PC-9 (cell line): ENCODE measurements at regions not wholly inside any gene's neighbourhood (a gene's known extent, or its start where the extent isn't known, plus 50 kb on each side); places are given as distances from the start of the nearest gene placed in this dataset.

Experiments used
- BruUV-seq: library from RNA; stranded (reverse); fragments of 400-500 nt; replicated peaks from 2 replicates; lab custom pipeline; 2021; lab: Mats Ljungman, UMichigan
- CTCF ChIA-PET: fragments of 300-600 bp; sonication (Branson Sonifier 250); formaldehyde crosslinking; loops from one replicate; lab custom pipeline; 2022; ENCODE audit warnings: antibody characterized with exemption; lab: Charles Lee
- POLR2A ChIA-PET: fragments of 300-600 bp; sonication (Branson Sonifier 250); formaldehyde crosslinking; loops from one replicate; lab custom pipeline; 2022; ENCODE audit warnings: antibody characterized with exemption; ENCODE audit not compliant: unreplicated experiment; lab: Charles Lee
- DNase-seq, 2 experiments: peaks; one replicate each; pipeline versions ENCODE4 v3.0.0 to v3.0.0-alpha.2; 2015 to 2022; ENCODE audit warnings: mixed read lengths in 1 of 2
- H2AFZ ChIP-seq: fragments of 200-600 bp; sonication (generic); 2 replicates; pipeline ENCODE4 v1.8.1; 2017; ENCODE audit warnings: antibody characterized with exemption
- H3F3A ChIP-seq: fragments of 200-600 bp; sonication (generic); 2 replicates; pipeline ENCODE4 v1.8.1; 2017; ENCODE audit warnings: antibody characterized with exemption, mild to moderate bottlenecking, low read depth; ENCODE audit not compliant: insufficient read depth
- H3K27ac ChIP-seq: fragments of 200-600 bp; sonication (generic); 2 replicates; pipeline ENCODE4 v1.6.1; 2016; ENCODE audit warnings: mixed run types
- H3K27me3 ChIP-seq: fragments of 200-600 bp; sonication (generic); 2 replicates; pipeline ENCODE4 v1.6.1; 2016; ENCODE audit warnings: low read depth, mixed run types; ENCODE audit not compliant: insufficient read depth
- H3K36me3 ChIP-seq: fragments of 200-600 bp; sonication (generic); 2 replicates; pipeline ENCODE4 v1.6.1; 2016; ENCODE audit warnings: low read depth, mixed run types
- H3K4me1 ChIP-seq: fragments of 200-600 bp; sonication (generic); replicated peaks from 2 replicates; pipeline ENCODE4 v1.6.1; 2016; ENCODE audit warnings: mixed run types; ENCODE audit not compliant: insufficient read depth
- H3K4me2 ChIP-seq: fragments of 200-600 bp; sonication (generic); 2 replicates; pipeline ENCODE4 v1.6.1; 2017; ENCODE audit warnings: mixed run types
- H3K4me3 ChIP-seq: fragments of 200-600 bp; sonication (generic); 2 replicates; pipeline ENCODE4 v1.6.1; 2016; ENCODE audit warnings: mixed run types
- H3K79me2 ChIP-seq: fragments of 200-600 bp; sonication (generic); 2 replicates; pipeline ENCODE4 v1.6.1; 2017; ENCODE audit warnings: low read depth, mixed run types
- H3K9me2 ChIP-seq: fragments of 200-600 bp; sonication (generic); 2 replicates; pipeline ENCODE4 v1.8.1; 2017; ENCODE audit warnings: mild to moderate bottlenecking; ENCODE audit not compliant: insufficient read depth
- H3K9me3 ChIP-seq: fragments of 200-600 bp; sonication (generic); 2 replicates; pipeline ENCODE4 v1.8.1; 2016; ENCODE audit warnings: low read depth; ENCODE audit not compliant: insufficient read depth
- H4K20me1 ChIP-seq: fragments of 200-600 bp; sonication (generic); 2 replicates; pipeline ENCODE4 v1.8.1; 2017; ENCODE audit not compliant: insufficient read depth
- CTCF ChIP-seq: fragments of 200-600 bp; sonication (generic); conservative IDR thresholded peaks from 2 replicates; pipeline ENCODE4 v1.6.1; 2017; ENCODE audit warnings: mixed run types, antibody characterized with exemption, mild to moderate bottlenecking, moderate library complexity
- EZH2 ChIP-seq: fragments of 200-600 bp; sonication (generic); IDR thresholded peaks from 2 replicates; pipeline ENCODE4 v1.8.0; 2017; ENCODE audit warnings: antibody characterized with exemption, low read depth
- intact Hi-C: fragments of 100-400 bp; cut with micrococcal nuclease; formaldehyde crosslinking; loops from one replicate; pipeline ENCODE4 v1.10.0; 2022; ENCODE audit not compliant: unreplicated experiment

GRCh38 chr5:92884469-92884868 is 696.5 kb downstream of the NR2F1-AS1 start:
- POLR2A ChIA-PET: no interaction called here
- no TSS peak for BruUV-seq

GRCh38 chr5:92879806-92880543 is 701.0 kb downstream of the NR2F1-AS1 start:
- no peak overlapping the region for H2AFZ ChIP-seq
- DNase-seq: no peak
- BruUV-seq: no TSS peak
- no peaks in the 10 kb centered on the region for H3K9me2 ChIP-seq
- no peaks in the 10 kb centered on the region for H3K27me3 ChIP-seq
- intact Hi-C loops: no loop called here
- no peaks in the 10 kb centered on the region for H4K20me1 ChIP-seq
- no peak overlapping the region for H3K27ac ChIP-seq
- H3K9me3 ChIP-seq: peaks cover 4% of the 10 kb centered on the region; the same call in 1 of the 2 replicates
- TF ChIP-seq EZH2 (no peak), CTCF (no peak)
- ChIA-PET POLR2A (no interaction called here), CTCF (no interaction called here)
- no peaks in the 10 kb centered on the region for H3F3A ChIP-seq
- no peak overlapping the region for H3K4me3 ChIP-seq
- no peaks in the 10 kb centered on the region for H3K36me3 ChIP-seq
- no peaks in the 10 kb centered on the region for H3K4me1 ChIP-seq
- H3K79me2 ChIP-seq: no peaks in the 10 kb centered on the region
- H3K4me2 ChIP-seq: no peak overlapping the region

More at GRCh38 chr5:92884469-92884868, 696.5 kb downstream of the NR2F1-AS1 start:
- Histone ChIP-seq H3K27ac (no peak overlapping the region), H3K4me1 (no peaks in the 10 kb centered on the region), H3K9me3 (no peaks in the 10 kb centered on the region), H4K20me1 (no peaks in the 10 kb centered on the region), H3K4me3 (no peak overlapping the region), H3K9me2 (no peaks in the 10 kb centered on the region), H3K4me2 (no peak overlapping the region), H3F3A (no peaks in the 10 kb centered on the region), H3K36me3 (no peaks in the 10 kb centered on the region), H2AFZ (no peak overlapping the region), H3K79me2 (no peaks in the 10 kb centered on the region), H3K27me3 (no peaks in the 10 kb centered on the region)
- no peak for TF ChIP-seq EZH2
- TF ChIP-seq CTCF: no peak
- CTCF ChIA-PET: no interaction called here
- intact Hi-C loops: no loop called here
- DNase-seq: no peak

- CTCF ChIA-PET: no interaction called here
Measured at GRCh38 chr5:92874790-92875189, 706.2 kb downstream of the NR2F1-AS1 start.

More at GRCh38 chr5:92874790-92875189, 706.2 kb downstream of the NR2F1-AS1 start:
- no peak for DNase-seq
- H3K9me2 ChIP-seq: no peaks in the 10 kb centered on the region
- no peak for TF ChIP-seq CTCF
- no peak overlapping the region for H2AFZ ChIP-seq
- no TSS peak for BruUV-seq
- H3K36me3 ChIP-seq: no peaks in the 10 kb centered on the region
- no peaks in the 10 kb centered on the region for H4K20me1 ChIP-seq
- H3K79me2 ChIP-seq: no peaks in the 10 kb centered on the region
- no peak overlapping the region for H3K4me2 ChIP-seq
- H3K27ac ChIP-seq: no peak overlapping the region
- H3K4me3 ChIP-seq: no peak overlapping the region
- no peaks in the 10 kb centered on the region for H3K27me3 ChIP-seq
- H3F3A ChIP-seq: no peaks in the 10 kb centered on the region
- peaks cover 4% of the 10 kb centered on the region; the same call in 1 of the 2 replicates for H3K9me3 ChIP-seq
- POLR2A ChIA-PET: no interaction called here
- no peaks in the 10 kb centered on the region for H3K4me1 ChIP-seq
- intact Hi-C loops: no loop called here
